Epithelial cell of proximal tubule (primary cell): ENCODE measurements at regions not wholly inside any gene's neighbourhood (a gene's known extent, or its start where the extent isn't known, plus 50 kb on each side); places are given as distances from the start of the nearest gene placed in this dataset.

Source experiments
- DNase-seq: peaks from one replicate; pipeline ENCODE4 v3.0.0-alpha.2; 2011; ENCODE audit warnings: low read depth
- H3K4me3 ChIP-seq: 2 replicates; pipeline ENCODE4 v1.5.1; 2011; ENCODE audit warnings: low read depth, mild to moderate bottlenecking, low read length
- TF ChIP-seq, protein P1 (sequence below): conservative IDR thresholded peaks from 2 replicates; pipeline ENCODE4 v1.5.1; 2012; ENCODE audit warnings: low read depth, mild to moderate bottlenecking, low read length

- no peak overlapping the region for H3K4me3 ChIP-seq
- TF ChIP-seq, protein P1, sequence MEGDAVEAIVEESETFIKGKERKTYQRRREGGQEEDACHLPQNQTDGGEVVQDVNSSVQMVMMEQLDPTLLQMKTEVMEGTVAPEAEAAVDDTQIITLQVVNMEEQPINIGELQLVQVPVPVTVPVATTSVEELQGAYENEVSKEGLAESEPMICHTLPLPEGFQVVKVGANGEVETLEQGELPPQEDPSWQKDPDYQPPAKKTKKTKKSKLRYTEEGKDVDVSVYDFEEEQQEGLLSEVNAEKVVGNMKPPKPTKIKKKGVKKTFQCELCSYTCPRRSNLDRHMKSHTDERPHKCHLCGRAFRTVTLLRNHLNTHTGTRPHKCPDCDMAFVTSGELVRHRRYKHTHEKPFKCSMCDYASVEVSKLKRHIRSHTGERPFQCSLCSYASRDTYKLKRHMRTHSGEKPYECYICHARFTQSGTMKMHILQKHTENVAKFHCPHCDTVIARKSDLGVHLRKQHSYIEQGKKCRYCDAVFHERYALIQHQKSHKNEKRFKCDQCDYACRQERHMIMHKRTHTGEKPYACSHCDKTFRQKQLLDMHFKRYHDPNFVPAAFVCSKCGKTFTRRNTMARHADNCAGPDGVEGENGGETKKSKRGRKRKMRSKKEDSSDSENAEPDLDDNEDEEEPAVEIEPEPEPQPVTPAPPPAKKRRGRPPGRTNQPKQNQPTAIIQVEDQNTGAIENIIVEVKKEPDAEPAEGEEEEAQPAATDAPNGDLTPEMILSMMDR = no peak
- DNase-seq = no peak
Measured at GRCh38 chr3:144556392-144556791, 584.8 kb downstream of the DIPK2A start.

GRCh38 chr3:144557515-144557914 is 585.9 kb downstream of the DIPK2A start:
- H3K4me3 ChIP-seq = no peak overlapping the region
- TF ChIP-seq, protein P1 = no peak
- DNase-seq = no peak

DNA sequence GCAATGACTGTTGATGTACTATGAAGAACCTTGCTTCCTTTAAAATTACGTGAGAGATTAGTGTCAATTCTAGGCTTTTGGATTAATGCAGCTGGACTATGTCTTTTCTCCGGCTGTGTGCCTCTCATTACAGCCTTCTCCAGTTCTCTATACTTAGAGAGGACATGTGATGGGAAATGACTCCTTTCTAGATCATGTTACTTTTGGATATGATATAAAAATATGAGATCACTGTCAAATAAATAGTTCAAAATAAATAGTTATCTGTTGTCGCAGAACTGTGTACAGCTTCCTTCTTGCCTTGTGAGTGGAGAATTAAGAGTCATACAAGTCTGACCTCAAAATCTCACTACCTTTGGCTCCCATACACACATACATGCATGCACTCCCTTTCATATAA is 592.4 kb downstream of the DIPK2A start:
- TF ChIP-seq, protein P1 = no peak
- H3K4me3 ChIP-seq = no peak overlapping the region
- DNase-seq = no peak

GRCh38 chr3:144566320-144566719 is 594.7 kb downstream of the DIPK2A start:
- no peak for DNase-seq
- TF ChIP-seq, protein P1 = no peak

DNA sequence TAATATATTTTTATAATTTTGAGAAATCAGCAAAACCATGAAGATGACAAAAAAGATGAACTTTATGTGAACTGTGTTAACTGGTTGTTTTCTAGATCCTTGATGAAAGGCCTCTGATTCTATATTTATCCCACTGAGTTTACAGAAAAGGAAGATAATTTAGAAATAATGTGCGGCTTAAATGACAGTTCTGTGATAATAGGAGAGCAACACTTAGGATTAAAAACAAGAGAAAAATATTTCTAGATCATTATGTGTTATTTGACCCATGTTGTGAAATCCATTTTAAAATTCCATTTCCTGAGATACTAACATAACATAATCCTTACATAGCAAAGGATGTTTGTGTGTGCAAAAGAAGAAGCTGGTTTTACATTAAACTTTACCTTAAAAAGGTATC is 598.0 kb downstream of the DIPK2A start:
- no peak for DNase-seq
- no peak overlapping the region for H3K4me3 ChIP-seq
- TF ChIP-seq, protein P1 = no peak

More at GRCh38 chr3:144566320-144566719, 594.7 kb downstream of the DIPK2A start:
- no peak overlapping the region for H3K4me3 ChIP-seq

DNA sequence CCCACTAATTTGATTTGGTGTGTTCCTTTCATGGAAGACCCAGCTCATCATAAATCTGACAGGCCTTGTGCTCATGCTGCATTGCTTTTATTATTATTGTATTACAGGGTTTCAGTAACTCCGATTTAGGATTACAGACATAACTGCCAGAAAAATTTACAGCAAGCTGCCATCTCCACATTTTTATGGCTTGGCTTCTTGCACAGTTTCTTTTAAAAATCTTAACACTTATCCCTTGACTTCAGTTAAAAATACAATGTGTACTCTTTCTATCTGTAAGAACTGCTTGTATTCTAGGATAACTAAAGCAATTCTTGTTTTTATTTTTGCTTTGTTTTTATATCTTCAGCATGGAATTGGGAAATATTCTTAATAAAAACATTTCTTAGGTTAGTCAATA is 612.2 kb downstream of the DIPK2A start:
- DNase-seq = no peak
- H3K4me3 ChIP-seq = no peak overlapping the region
- TF ChIP-seq, protein P1 = no peak

DNA sequence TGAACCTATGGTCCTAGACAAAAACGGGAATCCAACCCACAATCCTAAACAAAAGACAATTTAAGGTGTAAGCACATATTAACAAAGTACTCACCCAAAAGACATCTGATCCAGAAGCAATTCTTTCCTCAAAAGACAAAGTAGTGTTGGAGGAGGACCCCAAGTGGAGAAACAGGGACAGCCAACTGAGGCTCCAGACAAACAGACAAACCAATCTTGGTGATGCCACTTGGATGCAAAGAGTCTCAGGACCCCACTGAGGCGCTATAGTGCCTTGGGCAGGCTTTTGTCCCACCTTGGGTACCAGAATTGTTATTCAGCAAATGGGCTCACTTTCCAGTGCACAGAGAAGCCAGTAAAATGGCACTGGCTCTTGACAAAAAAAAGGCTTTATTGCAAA is 613.8 kb downstream of the DIPK2A start:
- DNase-seq = no peak
- TF ChIP-seq, protein P1 = no peak
- H3K4me3 ChIP-seq = no peak overlapping the region
